ENCODE measurements at regions not wholly inside any gene's neighbourhood (a gene's known extent, or its start where the extent isn't known, plus 50 kb on each side); places are given as distances from the start of the nearest gene placed in this dataset.

GRCh38 chr4:156523492-156523891 lies 448.1 kb downstream of the PDGFC start:
- TF ChIP-seq CTCF (IDR thresholded peaks at IDR 0.05) (no peak), POLR2A (IDR thresholded peaks at IDR 0.05) (no peak)

Measured in suprapubic skin (tissue), 3 donors.